Thyroid gland (tissue), 4 donors: ENCODE measurements at regions not wholly inside any gene's neighbourhood (a gene's known extent, or its start where the extent isn't known, plus 50 kb on each side); places are given as distances from the start of the nearest gene placed in this dataset.

ENCODE experiments used
- CTCF ChIP-seq, 6 experiments: fragments of 200-600 bp in 3 of 6; fragments of 450-650 bp in 3 of 6; sonication (generic) in 3 of 6; IDR thresholded peaks; one replicate each; pipeline ENCODE4 v1.5.1; 2016 to 2019; ENCODE audit warnings: antibody characterized with exemption in 6 of 6, mild to moderate bottlenecking in 2 of 6, inconsistent platforms in 1 of 6, moderate library complexity in 1 of 6
- POLR2A ChIP-seq, 2 donors: fragments of 450-650 bp; IDR thresholded peaks; one replicate each; pipeline ENCODE4 v1.6.1; 2017; ENCODE audit warnings: antibody characterized with exemption in 2 of 2, mild to moderate bottlenecking in 2 of 2, moderate library complexity in 1 of 2

- TF ChIP-seq CTCF (IDR thresholded peaks at IDR 0.05) (no peak), POLR2A (IDR thresholded peaks at IDR 0.05) (no peak)
These were observed 352.7 kb downstream of the CDH2 start for GRCh38 chr18:27824275-27824674.
